SK-N-SH (cell line): ENCODE measurements at regions not wholly inside any gene's neighbourhood (a gene's known extent, or its start where the extent isn't known, plus 50 kb on each side); places are given as distances from the start of the nearest gene placed in this dataset.

Source experiments
- CTCF ChIP-seq: fragments of 200-600 bp; sonication (generic); IDR thresholded peaks from 2 replicates; pipeline ENCODE4 v1.6.1; 2017; ENCODE audit warnings: antibody characterized with exemption, mild to moderate bottlenecking, moderate library complexity
- EP300 ChIP-seq, 2 experiments: IDR thresholded peaks; 2 replicates each; pipeline versions ENCODE4 v1.4.0 to v1.6.1; 2012; ENCODE audit warnings: borderline replicate concordance in 1 of 2, low read depth in 1 of 2, low read length in 1 of 2
- EZH2phosphoT487 ChIP-seq: fragments of 200-600 bp; sonication (generic); IDR thresholded peaks from 2 replicates; pipeline ENCODE4 v1.6.1; 2017; ENCODE audit warnings: low read depth, mixed run types, mild to moderate bottlenecking, antibody characterized with exemption, moderate library complexity, borderline replicate concordance
- FOXM1 ChIP-seq: IDR thresholded peaks from 2 replicates; pipeline ENCODE4 v1.4.0; 2012; ENCODE audit warnings: low read depth, mild to moderate bottlenecking
- PBX3 ChIP-seq: IDR thresholded peaks from 2 replicates; pipeline ENCODE4; 2012
- POLR2AphosphoS5 ChIP-seq: IDR thresholded peaks from 2 replicates; pipeline ENCODE4 v1.6.1; 2012; ENCODE audit warnings: low read depth, low read length
- TAF1 ChIP-seq: IDR thresholded peaks from 2 replicates; pipeline ENCODE4 v1.6.1; 2012; ENCODE audit warnings: low read depth, mild to moderate bottlenecking, low read length, moderate library complexity, borderline replicate concordance
- USF2 ChIP-seq: fragments of 150-350 bp; IDR thresholded peaks from 2 replicates; pipeline ENCODE4 v1.6.1; 2017; ENCODE audit warnings: antibody characterized with exemption, low read length, low read depth, borderline replicate concordance

GRCh38 chr5:168101352-168101751 is 190.1 kb upstream of the WWC1 start:
- no peak for TF ChIP-seq EP300 (IDR thresholded peaks at IDR 0.05; ENCODE audit: borderline replicate concordance in 1 of 2, low read depth in 1 of 2, low read length in 1 of 2)
- TF ChIP-seq POLR2AphosphoS5, result no peak
- TF ChIP-seq TAF1, result no peak
- TF ChIP-seq USF2, result no peak
- no peak for TF ChIP-seq EZH2phosphoT487
- TF ChIP-seq FOXM1, result no peak
- TF ChIP-seq CTCF, result no peak
- TF ChIP-seq PBX3, result no peak
